ENCODE measurements at regions not wholly inside any gene's neighbourhood (a gene's known extent, or its start where the extent isn't known, plus 50 kb on each side); places are given as distances from the start of the nearest gene placed in this dataset.

DNA sequence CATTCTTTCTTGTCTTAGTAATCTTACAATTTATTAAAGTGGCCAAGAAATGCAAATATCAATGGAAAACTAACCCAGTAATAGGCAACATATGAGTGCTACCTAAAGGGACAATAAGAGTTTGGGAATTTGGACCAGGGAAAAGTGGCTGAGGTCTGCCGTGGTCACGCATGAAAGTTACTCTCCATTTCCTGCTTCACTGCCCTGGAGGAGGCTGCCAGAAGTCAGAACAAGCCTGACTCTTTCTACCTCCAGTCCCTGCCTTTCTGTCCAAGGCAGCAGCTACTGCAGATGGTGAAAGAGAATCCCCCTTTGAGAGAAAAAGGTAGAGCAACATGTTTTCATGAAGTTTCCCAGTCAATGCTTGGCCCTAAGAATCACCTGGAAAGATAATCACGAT, 201.1 kb upstream of the ARGLU1 start:
- no peak for ATAC-seq
- H3K27me3 Mint-ChIP-seq (ENCODE audit: low read depth), result no peaks in the 10 kb centered on the region
- peaks cover 20% of the 10 kb centered on the region for H3K36me3 Mint-ChIP-seq
- DNase-seq (ENCODE audit: low spot score), result no peak
- ChIA-PET POLR2A (no interaction called here), CTCF (no interaction called here)
- peaks cover 25% of the 10 kb centered on the region for H3K9me3 Mint-ChIP-seq
- no peak overlapping the region for H3K4me3 Mint-ChIP-seq
- no peak overlapping the region for H3K27ac Mint-ChIP-seq
- TF ChIP-seq ZNF671 (CRISPR knock-in tag; IDR thresholded peaks at IDR 0.05) (no peak), ATF6 (CRISPR knock-in tag; IDR thresholded peaks at IDR 0.05) (no peak), CBFB (CRISPR knock-in tag; IDR thresholded peaks at IDR 0.05; ENCODE audit: low read depth) (no peak), MYBL2 (CRISPR knock-in tag; IDR thresholded peaks at IDR 0.05) (no peak), JUN (CRISPR knock-in tag; IDR thresholded peaks at IDR 0.05) (no peak), SMAD4 (CRISPR knock-in tag; IDR thresholded peaks at IDR 0.05) (no peak), NR1H2 (CRISPR knock-in tag; IDR thresholded peaks at IDR 0.05) (no peak), ARID4B (CRISPR knock-in tag; IDR thresholded peaks at IDR 0.05; ENCODE audit: borderline replicate concordance) (no peak), HMGXB4 (CRISPR knock-in tag; IDR thresholded peaks at IDR 0.05) (no peak), FOXP1 (CRISPR knock-in tag; IDR thresholded peaks at IDR 0.05; ENCODE audit: borderline replicate concordance) (no peak), NR3C1 (CRISPR knock-in tag; conservative IDR thresholded peaks at IDR 0.05; ENCODE audit: low read depth) (no peak), NR2C2 (CRISPR knock-in tag; IDR thresholded peaks at IDR 0.05) (no peak), ETV6 (CRISPR knock-in tag; IDR thresholded peaks at IDR 0.05) (no peak), ZNF263 (CRISPR knock-in tag; IDR thresholded peaks at IDR 0.05; ENCODE audit: low read depth) (no peak), GABPB1 (CRISPR knock-in tag; IDR thresholded peaks at IDR 0.05) (no peak), AR (CRISPR knock-in tag; IDR thresholded peaks at IDR 0.05) (no peak)
- TF ChIP-seq, protein P1, sequence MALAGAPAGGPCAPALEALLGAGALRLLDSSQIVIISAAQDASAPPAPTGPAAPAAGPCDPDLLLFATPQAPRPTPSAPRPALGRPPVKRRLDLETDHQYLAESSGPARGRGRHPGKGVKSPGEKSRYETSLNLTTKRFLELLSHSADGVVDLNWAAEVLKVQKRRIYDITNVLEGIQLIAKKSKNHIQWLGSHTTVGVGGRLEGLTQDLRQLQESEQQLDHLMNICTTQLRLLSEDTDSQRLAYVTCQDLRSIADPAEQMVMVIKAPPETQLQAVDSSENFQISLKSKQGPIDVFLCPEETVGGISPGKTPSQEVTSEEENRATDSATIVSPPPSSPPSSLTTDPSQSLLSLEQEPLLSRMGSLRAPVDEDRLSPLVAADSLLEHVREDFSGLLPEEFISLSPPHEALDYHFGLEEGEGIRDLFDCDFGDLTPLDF (CRISPR knock-in tag; IDR thresholded peaks at IDR 0.05), result no peak
- TF ChIP-seq, protein P2, sequence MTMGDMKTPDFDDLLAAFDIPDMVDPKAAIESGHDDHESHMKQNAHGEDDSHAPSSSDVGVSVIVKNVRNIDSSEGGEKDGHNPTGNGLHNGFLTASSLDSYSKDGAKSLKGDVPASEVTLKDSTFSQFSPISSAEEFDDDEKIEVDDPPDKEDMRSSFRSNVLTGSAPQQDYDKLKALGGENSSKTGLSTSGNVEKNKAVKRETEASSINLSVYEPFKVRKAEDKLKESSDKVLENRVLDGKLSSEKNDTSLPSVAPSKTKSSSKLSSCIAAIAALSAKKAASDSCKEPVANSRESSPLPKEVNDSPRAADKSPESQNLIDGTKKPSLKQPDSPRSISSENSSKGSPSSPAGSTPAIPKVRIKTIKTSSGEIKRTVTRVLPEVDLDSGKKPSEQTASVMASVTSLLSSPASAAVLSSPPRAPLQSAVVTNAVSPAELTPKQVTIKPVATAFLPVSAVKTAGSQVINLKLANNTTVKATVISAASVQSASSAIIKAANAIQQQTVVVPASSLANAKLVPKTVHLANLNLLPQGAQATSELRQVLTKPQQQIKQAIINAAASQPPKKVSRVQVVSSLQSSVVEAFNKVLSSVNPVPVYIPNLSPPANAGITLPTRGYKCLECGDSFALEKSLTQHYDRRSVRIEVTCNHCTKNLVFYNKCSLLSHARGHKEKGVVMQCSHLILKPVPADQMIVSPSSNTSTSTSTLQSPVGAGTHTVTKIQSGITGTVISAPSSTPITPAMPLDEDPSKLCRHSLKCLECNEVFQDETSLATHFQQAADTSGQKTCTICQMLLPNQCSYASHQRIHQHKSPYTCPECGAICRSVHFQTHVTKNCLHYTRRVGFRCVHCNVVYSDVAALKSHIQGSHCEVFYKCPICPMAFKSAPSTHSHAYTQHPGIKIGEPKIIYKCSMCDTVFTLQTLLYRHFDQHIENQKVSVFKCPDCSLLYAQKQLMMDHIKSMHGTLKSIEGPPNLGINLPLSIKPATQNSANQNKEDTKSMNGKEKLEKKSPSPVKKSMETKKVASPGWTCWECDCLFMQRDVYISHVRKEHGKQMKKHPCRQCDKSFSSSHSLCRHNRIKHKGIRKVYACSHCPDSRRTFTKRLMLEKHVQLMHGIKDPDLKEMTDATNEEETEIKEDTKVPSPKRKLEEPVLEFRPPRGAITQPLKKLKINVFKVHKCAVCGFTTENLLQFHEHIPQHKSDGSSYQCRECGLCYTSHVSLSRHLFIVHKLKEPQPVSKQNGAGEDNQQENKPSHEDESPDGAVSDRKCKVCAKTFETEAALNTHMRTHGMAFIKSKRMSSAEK (CRISPR knock-in tag; IDR thresholded peaks at IDR 0.05; ENCODE audit: borderline replicate concordance), result no peak
- H3K4me1 Mint-ChIP-seq, result peaks cover 6% of the 10 kb centered on the region; the same call in 1 of the 2 replicates
